Heart left ventricle (tissue), 16 donors: ENCODE measurements at regions not wholly inside any gene's neighbourhood (a gene's known extent, or its start where the extent isn't known, plus 50 kb on each side); places are given as distances from the start of the nearest gene placed in this dataset.

Experiments used
- ATAC-seq, 4 donors: fragments of 200-7000 bp; cut with Tn5 transposase; one replicate each; pipeline ENCODE4 v1.9.1; 2020 to 2022; ENCODE audit warnings: moderate library complexity in 4 of 4, mild to moderate bottlenecking in 3 of 4, moderate number of reproducible peaks in 1 of 4
- DNase-seq, 5 donors: peaks; one replicate each; pipeline ENCODE4 v3.0.0-alpha.2; 2020
- H3K27ac ChIP-seq, 12 donors: fragments of 200-600 bp; sonication (generic) in 4 of 12; one replicate each; pipeline versions ENCODE4 v1.5.0 to v1.8.0; 2016 to 2022; ENCODE audit warnings: mild to moderate bottlenecking in 2 of 12
- H3K27me3 ChIP-seq, 9 donors: fragments of 200-600 bp; sonication (generic) in 2 of 9; one replicate each; pipeline versions ENCODE4 v1.5.1 to v1.8.0; 2016 to 2022; ENCODE audit warnings: mild to moderate bottlenecking in 3 of 9
- H3K36me3 ChIP-seq, 9 donors: fragments of 200-600 bp; sonication (generic) in 2 of 9; one replicate each; pipeline versions ENCODE4 v1.5.0 to v1.8.0; 2018 to 2022; ENCODE audit warnings: mild to moderate bottlenecking in 2 of 9
- H3K4me1 ChIP-seq, 12 donors: fragments of 200-600 bp; sonication (generic) in 4 of 12; one replicate each; pipeline versions ENCODE4 v1.5.0 to v1.8.0; 2016 to 2022; ENCODE audit warnings: mild to moderate bottlenecking in 3 of 12
- H3K4me3 ChIP-seq, 12 donors: fragments of 200-600 bp; sonication (generic) in 4 of 12; one replicate each; pipeline versions ENCODE4 v1.5.0 to v1.8.0; 2017 to 2022; ENCODE audit warnings: mild to moderate bottlenecking in 9 of 12, moderate library complexity in 4 of 12
- H3K9me3 ChIP-seq, 12 donors: fragments of 200-600 bp; sonication (generic) in 4 of 12; one replicate each; pipeline versions ENCODE4 v1.5.0 to v1.8.0; 2016 to 2022; ENCODE audit warnings: mild to moderate bottlenecking in 1 of 12
- POLR2A ChIP-seq, 2 donors: fragments of 450-650 bp; IDR thresholded peaks; one replicate each; pipeline ENCODE4 v1.6.1; 2017; ENCODE audit warnings: antibody characterized with exemption in 2 of 2, mild to moderate bottlenecking in 2 of 2, moderate library complexity in 2 of 2
- WGBS, 4 donors: extraction: QIAGEN DNeasy Blood & Tissue Kit in 2 of 4; methylation state at CpG; one replicate each; pipeline versions ENCODE4 v1.1.5 to v1.1.7; 2013 to 2018; 5-methylcytosine and 5-hydroxymethylcytosine counted together
- intact Hi-C, 10 donors: fragments of 100-400 bp; cut with DNase I; formaldehyde crosslinking; loops; one replicate each; pipeline versions ENCODE4 v1.11.1 to v1.14.2; 2022
- TF ChIP-seq, protein P1 (sequence below), 12 donors: fragments of 200-600 bp; sonication (generic) in 4 of 12; IDR thresholded peaks; one replicate each; pipeline versions ENCODE4 v1.5.0 to v1.8.0; 2018 to 2022; ENCODE audit warnings: antibody characterized with exemption in 12 of 12, mild to moderate bottlenecking in 5 of 12
- donor health status: ischemic (EF 13 %, LVEDD 7.1; RV severe dilation, severe dysfunction).
- donor health status: healthy with polysubstance abuse.
- donor health status: DM: no; HTN: yes; CAD: no.
- donor health status: DM: no; HTN: no; CAD: no.
- donor health status: ischemic (EF 25% LVEDD 6.9; RV normal size, moderate dysfunction).
- donor health status: ischemic (EF 25% LVEDD 5.7; RV mildly dilated, moderate dysfunction).
- donor health status: healthy.
- donor health status: DM: yes; HTN: yes; CAD: no.
- donor health status: ischemic (EF 35%, LVEDD 5.7; RV mildly dilated, moderate dysfunction).
- donor health status: nonischemic (EF 11% LVEDD 7.7; RV severe dilation, severe dysfunction).
- donor health status: DM: yes; HTN: yes; CAD: no.
- donor health status: PGD.
- donor health status: ischemic (EF 29% LVEDD 5.4; RV normal size, mild dysfunction).
- donor health status: nonischemic (EF 23%, LVEDD 6.1; RV moderate dilation, normal function).

DNA sequence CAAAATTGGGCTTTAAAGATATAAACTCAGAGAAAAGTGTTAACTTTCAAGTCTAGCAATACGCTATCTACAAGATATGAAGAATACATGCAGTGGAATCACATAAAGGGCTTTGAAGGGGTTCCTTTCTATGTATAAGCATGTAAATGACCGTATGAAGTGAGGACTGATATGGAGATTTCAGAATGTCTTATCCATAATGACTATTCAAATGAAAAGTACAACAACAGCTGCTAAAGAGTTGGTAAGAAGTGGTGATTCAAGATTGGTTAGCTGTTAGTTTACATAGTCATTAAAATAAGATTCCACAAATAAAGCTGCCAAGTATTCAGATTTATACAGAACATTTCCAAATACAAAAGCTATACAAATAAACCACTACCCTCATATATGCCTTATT lies 153.4 kb upstream of the STARD13 start:
- TF ChIP-seq POLR2A (IDR thresholded peaks at IDR 0.05): no peak
- TF ChIP-seq, protein P1, sequence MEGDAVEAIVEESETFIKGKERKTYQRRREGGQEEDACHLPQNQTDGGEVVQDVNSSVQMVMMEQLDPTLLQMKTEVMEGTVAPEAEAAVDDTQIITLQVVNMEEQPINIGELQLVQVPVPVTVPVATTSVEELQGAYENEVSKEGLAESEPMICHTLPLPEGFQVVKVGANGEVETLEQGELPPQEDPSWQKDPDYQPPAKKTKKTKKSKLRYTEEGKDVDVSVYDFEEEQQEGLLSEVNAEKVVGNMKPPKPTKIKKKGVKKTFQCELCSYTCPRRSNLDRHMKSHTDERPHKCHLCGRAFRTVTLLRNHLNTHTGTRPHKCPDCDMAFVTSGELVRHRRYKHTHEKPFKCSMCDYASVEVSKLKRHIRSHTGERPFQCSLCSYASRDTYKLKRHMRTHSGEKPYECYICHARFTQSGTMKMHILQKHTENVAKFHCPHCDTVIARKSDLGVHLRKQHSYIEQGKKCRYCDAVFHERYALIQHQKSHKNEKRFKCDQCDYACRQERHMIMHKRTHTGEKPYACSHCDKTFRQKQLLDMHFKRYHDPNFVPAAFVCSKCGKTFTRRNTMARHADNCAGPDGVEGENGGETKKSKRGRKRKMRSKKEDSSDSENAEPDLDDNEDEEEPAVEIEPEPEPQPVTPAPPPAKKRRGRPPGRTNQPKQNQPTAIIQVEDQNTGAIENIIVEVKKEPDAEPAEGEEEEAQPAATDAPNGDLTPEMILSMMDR (IDR thresholded peaks at IDR 0.05): no peak
- Histone ChIP-seq H3K9me3 (no peaks in the 10 kb centered on the region), H3K36me3 (no peaks in the 10 kb centered on the region), H3K4me3 (no peak overlapping the region), H3K27me3 (no peaks in the 10 kb centered on the region), H3K4me1 (no peaks in the 10 kb centered on the region), H3K27ac (no peak overlapping the region)
- intact Hi-C loops: loop anchor here in 1 of 10 donors (10.0 kb wide), 1 partner anchor 74 kb away; no protein-coding TSS in a partner anchor
- DNase-seq (no peak), ATAC-seq (no peak)
- WGBS, 4 donors: 96 to 98% (median 97%) methylated on average over 2 of the region's 2 CpGs

DNA sequence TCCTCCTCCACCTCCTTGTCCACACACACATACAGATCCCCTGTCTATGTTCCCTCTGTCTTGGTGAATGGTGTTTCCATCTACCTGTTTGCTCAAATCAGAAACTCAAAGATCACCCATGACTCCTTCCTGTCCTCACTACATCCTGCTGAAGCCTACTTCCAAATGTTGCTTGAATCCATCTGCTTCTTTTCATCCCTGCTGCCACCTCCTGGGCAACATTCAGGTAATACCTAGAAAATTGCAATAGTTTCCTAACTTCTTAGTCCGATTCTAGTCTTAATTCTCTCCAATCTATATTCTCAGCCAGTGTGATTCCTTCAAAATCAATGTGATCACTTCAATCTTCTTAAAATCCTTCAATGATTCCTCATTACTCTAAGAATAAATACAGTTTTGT lies 155.5 kb upstream of the STARD13 start:
- TF ChIP-seq, protein P1 (IDR thresholded peaks at IDR 0.05): peak in 3 of 12 donors; percentile 7 to 24 (median 18)
- no peak for TF ChIP-seq POLR2A (IDR thresholded peaks at IDR 0.05)
- intact Hi-C loops: no loop called here
- no peaks in the 10 kb centered on the region for H3K36me3 ChIP-seq
- no peaks in the 10 kb centered on the region for H3K9me3 ChIP-seq
- WGBS, 4 donors: 74 to 85% (median 82%) methylated on average over 1 of the region's 1 CpG
- H3K27ac ChIP-seq: no peak overlapping the region
- H3K27me3 ChIP-seq: no peaks in the 10 kb centered on the region
- no peak overlapping the region for H3K4me3 ChIP-seq
- H3K4me1 ChIP-seq: no peaks in the 10 kb centered on the region
- ATAC-seq (no peak), DNase-seq (no peak)

DNA sequence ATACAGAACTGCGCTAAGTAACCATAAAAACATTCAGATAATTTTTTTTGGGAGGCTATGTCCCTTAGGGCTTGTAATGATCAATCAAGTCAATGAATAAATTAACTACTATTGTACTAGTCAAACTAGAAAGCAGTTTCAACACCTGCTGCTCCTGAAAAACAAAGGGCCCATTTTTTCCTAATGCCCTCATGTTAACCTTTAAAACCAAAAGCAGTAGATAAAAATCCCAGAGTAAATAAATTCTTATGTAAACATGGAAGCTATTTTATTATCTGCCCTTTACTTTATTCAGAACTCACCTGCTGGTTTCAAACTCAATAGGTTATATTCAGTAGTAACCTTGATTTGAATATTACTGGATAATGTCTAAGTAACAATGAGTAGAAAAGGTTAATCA lies 159.5 kb upstream of the STARD13 start:
- Histone ChIP-seq H3K27me3 (no peaks in the 10 kb centered on the region), H3K9me3 (no peaks in the 10 kb centered on the region), H3K36me3 (no peaks in the 10 kb centered on the region), H3K4me1 (no peaks in the 10 kb centered on the region), H3K27ac (peak overlapping the region in 1 of 12 donors; percentile 7), H3K4me3 (no peak overlapping the region)
- 96 to 100% (median 100%) methylated on average over 1 of the region's 1 CpG for WGBS, 4 donors
- ATAC-seq: no peak
- intact Hi-C loops: no loop called here
- TF ChIP-seq, protein P1 (IDR thresholded peaks at IDR 0.05): no peak
- no peak for TF ChIP-seq POLR2A (IDR thresholded peaks at IDR 0.05)
- no peak for DNase-seq

DNA sequence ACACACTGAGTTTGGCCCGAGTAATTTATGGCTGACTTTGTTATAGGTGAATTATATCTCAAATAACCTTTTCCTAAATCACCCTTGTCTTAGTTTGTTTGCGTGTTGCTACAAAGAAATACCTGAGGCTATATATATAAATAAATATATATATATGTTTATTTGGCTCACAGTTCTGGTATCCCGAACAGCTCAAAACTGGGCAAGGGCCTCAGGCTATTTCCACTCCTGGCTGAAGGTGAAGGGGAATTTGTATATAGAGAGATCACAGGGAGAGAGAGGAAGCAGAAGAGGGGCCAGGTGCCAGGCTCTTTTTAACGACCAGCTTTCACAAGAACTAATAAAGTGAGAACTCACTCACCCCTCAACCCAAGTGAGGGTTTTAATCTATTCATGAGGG lies 159.9 kb upstream of the STARD13 start:
- ATAC-seq (no peak), DNase-seq (no peak)
- no peaks in the 10 kb centered on the region for H3K36me3 ChIP-seq
- TF ChIP-seq, protein P1 (IDR thresholded peaks at IDR 0.05): no peak
- TF ChIP-seq POLR2A (IDR thresholded peaks at IDR 0.05): no peak
- no peaks in the 10 kb centered on the region for H3K4me1 ChIP-seq
- intact Hi-C loops: no loop called here
- H3K27me3 ChIP-seq: no peaks in the 10 kb centered on the region
- no peaks in the 10 kb centered on the region for H3K9me3 ChIP-seq
- WGBS, 4 donors: 60 to 72% (median 65%) methylated on average over 4 of the region's 4 CpGs
- H3K27ac ChIP-seq: peak overlapping the region in 1 of 12 donors; percentile 7
- H3K4me3 ChIP-seq: no peak overlapping the region
